GM18507 (cell line): ENCODE measurements at regions not wholly inside any gene's neighbourhood (a gene's known extent, or its start where the extent isn't known, plus 50 kb on each side); places are given as distances from the start of the nearest gene placed in this dataset.
"Not testable (repeated sequence)": the region's sequence is repeated elsewhere in the genome, so short reads cannot be mapped to it uniquely, and the experiment has no call there.

Experiments used
- DNase-seq: peaks from one replicate; pipeline ENCODE4 v3.0.0; 2011; ENCODE audit warnings: low read depth; ENCODE audit not compliant: insufficient read length; ENCODE audit errors: extremely low spot score
- FAIRE-seq: peaks from 2 replicates; lab custom pipeline; 2011; peaks lifted over from hg19 to GRCh38; lab: Jason Lieb, UNC

DNA sequence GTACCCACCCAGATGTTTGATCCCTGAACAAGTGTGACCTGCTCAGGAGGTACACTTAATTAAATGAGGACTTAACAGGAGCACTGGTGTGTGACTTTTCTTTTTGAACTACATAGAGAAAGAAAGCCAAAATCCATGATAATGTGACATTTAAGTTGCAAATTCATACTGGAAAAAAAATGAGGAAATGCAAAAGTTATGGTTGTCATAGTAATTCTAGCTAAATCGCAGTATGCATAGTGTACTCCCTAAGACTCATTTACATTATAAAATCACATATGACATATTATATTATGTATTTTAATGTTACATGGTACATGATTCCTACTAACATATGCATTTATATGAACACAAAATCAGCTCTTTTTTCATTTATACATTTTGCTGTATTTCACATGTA, 92.0 kb upstream of the PCSK5 start:
- DNase-seq (no peak), FAIRE-seq (no peak)

DNA sequence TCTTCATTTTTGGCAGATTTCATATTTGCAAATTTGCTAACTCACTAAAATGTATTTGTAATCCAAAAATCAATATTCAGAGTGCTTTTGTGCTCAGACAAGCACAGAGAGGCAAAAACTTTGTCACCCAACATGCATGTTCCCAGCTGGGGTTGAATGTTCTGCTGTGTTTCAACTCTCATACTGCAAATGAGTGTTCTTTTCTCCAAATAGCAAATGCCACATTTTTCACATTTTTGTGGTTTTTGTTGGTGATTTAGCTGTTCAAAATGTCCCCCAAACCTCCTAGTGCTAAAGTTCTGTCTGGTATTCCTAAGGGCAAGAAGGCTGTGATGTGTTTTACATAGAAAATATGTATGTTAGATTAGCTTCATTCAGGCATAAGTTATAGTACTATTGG, 87.3 kb upstream of the PCSK5 start:
- DNase-seq (no peak), FAIRE-seq (no peak)

DNA sequence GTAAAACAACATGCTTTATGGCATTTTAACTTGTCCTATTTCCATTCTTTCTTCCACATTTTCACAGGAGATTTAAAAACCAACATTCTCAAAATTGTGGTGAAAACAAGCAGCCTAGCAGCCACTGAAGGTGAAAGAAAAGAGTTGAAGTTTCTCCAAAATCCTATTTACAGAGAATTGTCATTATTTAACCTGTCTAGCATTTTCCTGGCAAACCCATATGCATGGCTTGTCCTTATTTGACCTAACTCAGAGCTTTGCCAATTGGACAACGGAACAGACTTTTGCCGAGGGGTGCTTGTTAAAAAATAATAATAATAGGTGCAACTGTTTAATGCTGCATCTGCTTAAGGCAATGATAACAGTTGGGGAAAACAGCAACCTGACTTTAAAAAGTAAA, 80.4 kb upstream of the PCSK5 start:
- no peak for FAIRE-seq

DNA sequence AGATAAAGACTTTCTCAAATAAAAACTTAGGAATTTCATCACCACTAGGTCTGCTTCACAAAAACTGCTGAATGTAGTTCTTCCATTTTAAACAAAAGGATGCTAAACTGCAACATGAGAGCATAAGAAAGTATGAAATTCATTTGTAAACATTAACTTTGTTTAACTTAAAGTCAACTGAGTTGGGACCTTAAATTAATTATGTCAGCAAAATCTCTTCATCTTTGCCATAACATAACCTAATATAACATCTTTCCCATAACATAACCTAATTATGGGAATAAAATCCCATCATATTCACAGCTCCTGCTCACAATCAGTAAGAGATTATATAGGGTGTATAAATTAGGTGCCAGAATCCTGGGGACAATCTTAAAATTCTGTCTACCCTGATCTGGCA, 78.8 kb upstream of the PCSK5 start:
- DNase-seq (no peak), FAIRE-seq (no peak)

More for the DNA sequence above, 80.4 kb upstream of the PCSK5 start:
- no peak for DNase-seq

DNA sequence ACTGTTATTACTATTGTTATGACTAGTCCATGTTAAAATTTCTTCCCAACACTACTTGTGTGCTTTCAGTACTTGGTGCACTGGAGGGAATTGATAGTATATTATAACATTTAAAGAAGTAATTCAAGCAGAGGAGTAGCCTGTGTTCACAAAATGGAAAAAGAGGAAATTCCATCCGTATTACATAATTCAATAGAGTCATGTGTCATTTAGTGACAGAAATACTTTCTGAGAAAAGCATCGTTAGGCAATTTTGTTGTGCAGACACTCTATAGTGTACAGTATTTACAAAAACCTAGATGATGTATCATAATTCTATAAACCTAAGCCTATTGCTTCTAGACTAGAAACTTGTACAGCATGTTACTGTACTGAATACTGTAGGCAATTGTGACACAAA, 78.3 kb upstream of the PCSK5 start:
- DNase-seq (no peak), FAIRE-seq (no peak)

DNA sequence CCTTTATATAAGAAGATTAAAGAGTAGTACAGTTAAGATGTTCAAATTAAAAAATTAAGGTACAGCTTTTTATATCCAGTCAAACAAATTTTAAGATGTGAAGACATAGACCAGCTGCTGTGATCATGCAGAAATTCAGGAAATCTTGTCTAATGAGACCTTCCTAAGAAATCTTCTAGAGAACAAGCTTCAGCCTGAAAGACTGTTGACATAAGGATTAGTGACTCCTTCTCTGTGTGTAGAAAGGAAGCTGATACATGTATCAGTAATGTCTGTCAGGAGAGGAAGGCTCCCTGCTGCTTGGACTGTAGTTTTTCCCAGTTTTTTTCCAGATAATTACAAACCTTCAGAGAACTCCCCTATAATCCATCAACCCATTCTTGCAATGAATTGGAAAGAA, 75.8 kb upstream of the PCSK5 start:
- FAIRE-seq (no peak), DNase-seq (no peak)

DNA sequence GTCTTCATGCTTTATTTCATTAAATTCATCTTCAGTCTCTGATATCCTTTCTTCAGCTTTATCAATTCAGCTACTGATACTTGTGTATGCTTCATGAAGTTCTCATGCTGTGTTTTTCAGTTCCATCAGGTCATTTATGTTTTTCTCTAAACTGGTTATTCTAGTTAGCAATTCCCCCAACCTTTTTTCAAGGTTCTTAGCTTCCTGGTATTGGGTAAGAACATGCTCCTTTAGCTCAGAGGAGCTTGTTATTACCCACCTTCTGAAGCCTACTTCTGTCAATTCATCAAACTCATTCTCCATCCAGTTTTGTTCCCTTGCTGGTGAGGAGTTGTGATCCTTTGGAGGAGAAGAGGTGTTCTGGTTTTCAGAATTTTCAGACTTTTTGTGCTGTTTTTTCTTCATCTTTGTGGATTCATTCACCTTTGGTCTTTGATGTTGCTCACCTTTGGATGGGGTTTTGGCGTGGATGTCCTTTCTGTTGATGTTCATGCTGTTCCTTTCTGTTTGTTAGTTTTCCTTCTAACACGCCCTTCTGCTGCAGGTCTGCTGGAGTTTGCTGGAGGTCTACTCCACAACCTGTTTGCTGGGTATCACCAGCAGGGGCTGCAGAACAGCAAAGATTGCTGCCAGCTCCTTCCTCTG, 69.9 kb upstream of the PCSK5 start:
- DNase-seq, FAIRE-seq: not testable (repeated sequence)

DNA sequence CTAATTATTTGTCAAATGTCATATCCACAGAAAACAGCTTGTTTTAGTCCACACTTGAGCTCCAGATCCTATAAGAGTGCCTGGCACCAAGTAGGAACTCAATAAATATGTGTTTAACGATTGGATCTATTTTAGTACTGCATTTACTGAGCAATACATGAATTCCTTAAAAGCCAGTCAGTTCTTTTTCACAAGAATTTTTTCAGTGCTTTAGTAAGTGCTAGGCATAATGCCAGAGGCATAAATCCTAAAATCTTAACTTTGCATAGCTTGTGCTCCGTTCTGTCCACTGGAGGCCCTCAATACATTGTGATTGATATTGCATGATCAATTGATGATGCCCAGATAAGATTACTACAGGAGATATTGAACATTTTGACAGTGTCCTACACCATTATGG, 67.3 kb upstream of the PCSK5 start:
- FAIRE-seq (no peak), DNase-seq (no peak)

DNA sequence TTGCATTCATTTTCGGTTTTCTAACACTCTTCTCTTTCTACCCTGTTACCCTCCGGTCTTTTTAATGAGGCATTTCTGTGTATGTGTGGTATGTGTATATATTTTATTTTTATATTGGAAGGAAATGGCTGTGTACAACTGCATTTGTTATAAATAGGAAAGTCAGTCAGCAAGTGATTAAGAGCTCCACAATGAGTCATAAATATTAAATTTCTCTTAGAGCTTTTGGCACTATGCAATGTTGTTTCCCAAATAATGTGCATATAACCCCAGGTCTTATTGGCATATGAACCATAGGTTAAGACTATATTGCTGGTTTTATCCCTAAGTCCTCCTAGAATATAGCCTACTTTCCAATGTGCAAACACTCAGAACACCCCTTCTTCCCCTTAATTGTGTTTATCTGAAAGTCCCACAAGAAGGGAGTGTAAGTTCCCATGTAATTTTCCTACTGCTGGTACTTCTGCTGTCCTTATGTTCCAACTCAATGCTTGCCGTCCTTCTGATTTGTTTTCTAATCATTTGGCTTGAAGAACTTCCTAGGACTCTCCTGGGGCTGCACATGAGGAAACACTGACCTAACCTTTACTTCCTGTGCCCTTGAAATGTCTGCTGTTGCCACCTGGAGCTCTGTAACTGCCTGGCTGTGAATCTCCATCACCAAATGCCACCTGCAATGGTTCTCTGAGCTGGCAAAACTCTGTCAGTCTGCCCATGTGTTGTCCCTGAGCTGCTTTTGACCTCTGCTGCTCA, 65.5 kb upstream of the PCSK5 start:
- FAIRE-seq: no peak

DNA sequence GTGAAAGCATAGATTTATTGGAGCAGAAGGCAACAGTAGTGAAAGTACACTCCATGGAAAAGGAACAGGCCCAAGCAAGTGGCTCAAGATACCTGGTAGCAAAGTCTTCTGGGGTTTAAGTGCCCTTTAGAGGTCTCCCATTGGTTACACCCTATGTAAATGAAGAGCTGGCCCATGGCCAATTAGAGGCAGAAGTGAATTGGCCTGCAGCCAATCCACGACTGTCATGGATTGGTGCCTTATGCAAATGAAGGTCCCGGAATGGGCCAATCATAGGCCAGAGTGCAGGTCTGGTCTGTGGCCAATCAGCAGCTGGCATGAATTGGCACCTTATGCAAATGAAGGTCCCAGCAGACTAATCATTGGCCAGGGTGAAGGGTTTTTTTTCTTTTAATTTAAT, 64.2 kb upstream of the PCSK5 start:
- FAIRE-seq (no peak), DNase-seq (no peak)

More for the DNA sequence above, 65.5 kb upstream of the PCSK5 start:
- no peak for DNase-seq

DNA sequence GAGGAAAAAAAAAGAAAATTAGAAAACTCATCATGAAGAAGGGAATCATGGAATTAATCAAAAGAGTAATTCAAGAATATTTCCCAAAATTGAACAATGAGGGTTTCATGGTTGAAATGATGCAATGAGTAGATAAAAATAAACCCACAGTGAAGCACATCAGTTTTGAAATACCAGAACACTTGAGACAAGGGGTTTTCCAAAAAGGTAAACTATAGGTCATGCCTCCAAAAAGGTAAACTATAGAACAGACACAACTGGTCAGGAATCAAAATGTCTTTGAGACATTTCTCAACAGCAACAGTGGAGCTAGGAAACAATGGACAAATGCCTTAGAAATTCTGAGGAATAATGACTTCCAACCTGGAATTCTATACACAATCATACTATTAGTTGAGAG, 60.2 kb upstream of the PCSK5 start:
- FAIRE-seq (no peak), DNase-seq (no peak)

DNA sequence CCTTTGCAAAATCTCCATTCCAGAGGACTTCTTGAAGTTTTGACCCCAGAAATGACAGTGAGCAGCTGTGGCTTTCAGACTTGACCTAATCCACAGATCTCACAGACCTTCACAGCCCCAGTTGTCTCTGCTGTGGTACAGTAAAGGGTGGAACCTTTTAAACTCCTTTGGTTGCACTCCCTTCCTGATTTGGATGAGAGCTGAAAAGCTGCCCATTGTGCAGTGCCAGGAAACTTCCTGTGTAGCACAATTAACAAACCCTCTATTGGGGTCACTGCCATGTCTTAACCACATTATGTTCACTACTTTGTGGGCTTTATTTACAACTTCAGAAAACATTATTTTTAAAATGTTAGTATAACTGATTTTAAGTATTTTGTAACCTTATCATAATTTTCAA, 56.7 kb upstream of the PCSK5 start:
- FAIRE-seq (no peak), DNase-seq (no peak)

DNA sequence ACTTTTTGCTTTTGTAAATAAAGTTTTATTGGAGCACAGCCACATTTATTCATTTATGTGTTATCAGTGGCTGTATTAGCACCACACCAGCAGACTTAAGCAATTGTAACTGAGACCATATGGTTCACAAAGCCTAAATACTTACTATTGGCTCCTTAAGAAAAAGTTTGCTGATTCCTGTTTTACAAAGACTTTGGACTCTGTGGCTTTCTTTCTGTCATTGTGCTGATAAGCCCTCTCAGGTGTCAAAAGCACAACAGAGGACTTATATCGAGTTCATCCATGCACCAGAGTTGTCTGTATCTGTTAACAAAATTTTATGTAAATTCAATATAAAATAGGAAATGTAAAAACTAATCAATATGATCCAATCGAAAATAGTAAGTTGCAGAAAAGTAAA, 55.6 kb upstream of the PCSK5 start:
- no peak for DNase-seq
- no peak for FAIRE-seq
